HepG2 (cell line): ENCODE measurements at regions not wholly inside any gene's neighbourhood (a gene's known extent, or its start where the extent isn't known, plus 50 kb on each side); places are given as distances from the start of the nearest gene placed in this dataset.

ENCODE experiments used
- ATAC-seq: fragments of 200-7000 bp; cut with Tn5 transposase; 3 replicates; pipeline ENCODE4 v1.9.1; 2020; ENCODE audit warnings: mild to moderate bottlenecking, moderate library complexity
- BruUV-seq: library from RNA; stranded (reverse); fragments of 400-500 nt; replicated peaks from 2 replicates; lab custom pipeline; 2021; lab: Mats Ljungman, UMichigan
- CTCF ChIA-PET: fragments of 300-600 bp; formaldehyde crosslinking; extraction: SDS; loops from one replicate; lab custom pipeline; 2021; ENCODE audit warnings: low total read pairs, inconsistent platforms, low intra/inter-chr PET ratio; lab: Yijun Ruan, JAX
- POLR2A ChIA-PET: fragments of 350-600 bp; sonication (Branson Sonifier 250); formaldehyde crosslinking; loops from one replicate; lab custom pipeline; 2020; ENCODE audit warnings: antibody characterized with exemption, inconsistent platforms; lab: Yijun Ruan, JAX
- DNase-seq: peaks from one replicate; pipeline ENCODE4 v3.0.0-alpha.2; 2015; ENCODE audit warnings: low spot score
- FAIRE-seq: peaks from 3 replicates; lab custom pipeline; 2011; peaks lifted over from hg19 to GRCh38; lab: Jason Lieb, UNC
- H2AFZ ChIP-seq: one replicate; pipeline ENCODE4 v1.6.1; 2011; ENCODE audit warnings: low read length, inconsistent platforms
- H3K27ac ChIP-seq: fragments of 300-600 bp; 3 replicates; pipeline ENCODE4 v1.8.0; 2011; ENCODE audit warnings: mixed run types, mild to moderate bottlenecking, mixed read lengths, low read length, inconsistent platforms; ENCODE audit not compliant: insufficient read depth; ENCODE audit errors: extremely low read length
- H3K27me3 ChIP-seq, 2 experiments: fragments of 200-600 bp in 1 of 2; 2 replicates in 1 of 2; 3 replicates in 1 of 2; pipeline versions ENCODE4 v1.6.0 to v1.8.0; 2011; ENCODE audit warnings: low read length in 2 of 2, mild to moderate bottlenecking in 2 of 2, moderate library complexity in 2 of 2, inconsistent platforms in 1 of 2; ENCODE audit not compliant: insufficient read depth in 2 of 2, control insufficient read depth in 1 of 2
- H3K36me3 ChIP-seq, 2 experiments: fragments of 200-600 bp in 1 of 2; replicated peaks in 1 of 2; 2 replicates in 1 of 2; 3 replicates in 1 of 2; pipeline versions ENCODE4 v1.5.1 to v1.8.0; 2011; ENCODE audit warnings: low read length in 2 of 2, inconsistent platforms in 1 of 2; ENCODE audit not compliant: insufficient read depth in 2 of 2, control insufficient read depth in 1 of 2
- H3K4me1 ChIP-seq: 2 replicates; pipeline ENCODE4 v1.5.1; 2012; ENCODE audit warnings: low read length, inconsistent platforms; ENCODE audit not compliant: insufficient read depth
- H3K4me2 ChIP-seq: 2 replicates; pipeline ENCODE4 v1.6.0; 2011; ENCODE audit warnings: low read depth, low read length, inconsistent platforms
- H3K4me3 ChIP-seq, 3 experiments: fragments of 200-600 bp in 1 of 3; sonication (generic), shearing (Covaris generic) in 1 of 3; replicated peaks in 1 of 3; 2 replicates each; pipeline ENCODE4 v1.5.1; 2011 to 2016; ENCODE audit warnings: low read length in 3 of 3, inconsistent platforms in 2 of 3, low read depth in 2 of 3, mild to moderate bottlenecking in 2 of 3, control low read depth in 1 of 3, mixed read lengths in 1 of 3; ENCODE audit not compliant: insufficient read depth in 1 of 3
- H3K79me2 ChIP-seq: one replicate; pipeline ENCODE4 v1.6.1; 2011; ENCODE audit warnings: low read length, inconsistent platforms; ENCODE audit not compliant: insufficient read depth
- H3K9ac ChIP-seq: 2 replicates; pipeline ENCODE4 v1.6.0; 2011; ENCODE audit warnings: mild to moderate bottlenecking, low read depth, low read length, inconsistent platforms; ENCODE audit not compliant: insufficient read depth
- H3K9me3 ChIP-seq: 2 replicates; pipeline ENCODE4 v1.5.1; 2012; ENCODE audit warnings: mild to moderate bottlenecking, low read length
- H4K20me1 ChIP-seq: 2 replicates; pipeline ENCODE4 v1.6.0; 2011; ENCODE audit warnings: inconsistent platforms, mild to moderate bottlenecking, low read length, moderate library complexity; ENCODE audit not compliant: insufficient read depth
- ATRX ChIP-seq: sonication (generic); formaldehyde crosslinking; IDR thresholded peaks from 2 replicates; pipeline ENCODE4 v1.4.0; 2020; ENCODE audit warnings: missing genetic modification reagents, borderline replicate concordance
- FOXA3 ChIP-seq: IDR thresholded peaks from 2 replicates; pipeline ENCODE4 v1.6.1; 2016; ENCODE audit warnings: missing genetic modification reagents, missing compliant biosample characterization
- GTF2F1 ChIP-seq: fragments of 150-350 bp; IDR thresholded peaks from 2 replicates; pipeline ENCODE4 v1.6.1; 2014; ENCODE audit warnings: low read length
- HNF4A ChIP-seq: sonication (generic); formaldehyde crosslinking; IDR thresholded peaks from 2 replicates; pipeline ENCODE4 v1.4.0; 2020; ENCODE audit warnings: missing genetic modification reagents
- KAT2B ChIP-seq: fragments of 150-350 bp; IDR thresholded peaks from 2 replicates; pipeline ENCODE4 v1.6.1; 2014; ENCODE audit warnings: low read depth, low read length, borderline replicate concordance
- MBNL3 ChIP-seq: fragments of 250-450 bp; sonication (Bioruptor Pico); conservative IDR thresholded peaks from 2 replicates; pipeline ENCODE4 v1.8.0; 2022; ENCODE audit warnings: mild to moderate bottlenecking, inconsistent platforms
- MTA3 ChIP-seq: sonication (generic); formaldehyde crosslinking; IDR thresholded peaks from 2 replicates; pipeline ENCODE4 v1.4.0; 2020; ENCODE audit warnings: missing genetic modification reagents
- PAF1 ChIP-seq: IDR thresholded peaks from 2 replicates; pipeline ENCODE4 v1.6.1; 2016; ENCODE audit warnings: missing genetic modification reagents, missing compliant biosample characterization
- ZNF24 ChIP-seq: fragments of 450-650 bp; IDR thresholded peaks from 2 replicates; pipeline ENCODE4 v1.6.1; 2017; ENCODE audit warnings: antibody characterized with exemption, mild to moderate bottlenecking
- ZNF30 ChIP-seq: sonication (generic); formaldehyde crosslinking; IDR thresholded peaks from 2 replicates; pipeline ENCODE4 v1.5.0; 2020; ENCODE audit warnings: mild to moderate bottlenecking, missing genetic modification reagents
- ZNF557 ChIP-seq: sonication (generic); formaldehyde crosslinking; IDR thresholded peaks from 2 replicates; pipeline ENCODE4 v1.4.0; 2020; ENCODE audit warnings: missing genetic modification reagents
- ZNF577 ChIP-seq: sonication (generic); formaldehyde crosslinking; IDR thresholded peaks from 2 replicates; pipeline ENCODE4 v1.4.0; 2020; ENCODE audit warnings: mild to moderate bottlenecking, low read depth, missing genetic modification reagents, borderline replicate concordance
- WGBS: methylation state at CpG from one replicate; pipeline ENCODE4 v1.1.6; 2017; ENCODE audit warnings: low lambda C conversion rate; 5-methylcytosine and 5-hydroxymethylcytosine counted together
- in situ Hi-C: cut with HindIII; loops from 2 replicates; pipeline ENCODE4 v1.10.0; 2017; ENCODE audit warnings: low pct_unique_long_range_greater_than_20kb; ENCODE audit not compliant: extremely low pct_ligation_motif_present
- intact Hi-C: fragments of 100-400 bp; cut with micrococcal nuclease; formaldehyde crosslinking; loops from one replicate; pipeline ENCODE4 v1.10.0; 2022; ENCODE audit not compliant: unreplicated experiment
- TF ChIP-seq, protein P1 (sequence below): sonication (generic); formaldehyde crosslinking; IDR thresholded peaks from 2 replicates; pipeline ENCODE4 v1.4.0; 2020; ENCODE audit warnings: missing genetic modification reagents
- TF ChIP-seq, protein P2 (sequence below): sonication (generic); formaldehyde crosslinking; IDR thresholded peaks from 2 replicates; pipeline ENCODE4 v1.5.1; 2020; ENCODE audit warnings: mild to moderate bottlenecking, missing genetic modification reagents, moderate library complexity

DNA sequence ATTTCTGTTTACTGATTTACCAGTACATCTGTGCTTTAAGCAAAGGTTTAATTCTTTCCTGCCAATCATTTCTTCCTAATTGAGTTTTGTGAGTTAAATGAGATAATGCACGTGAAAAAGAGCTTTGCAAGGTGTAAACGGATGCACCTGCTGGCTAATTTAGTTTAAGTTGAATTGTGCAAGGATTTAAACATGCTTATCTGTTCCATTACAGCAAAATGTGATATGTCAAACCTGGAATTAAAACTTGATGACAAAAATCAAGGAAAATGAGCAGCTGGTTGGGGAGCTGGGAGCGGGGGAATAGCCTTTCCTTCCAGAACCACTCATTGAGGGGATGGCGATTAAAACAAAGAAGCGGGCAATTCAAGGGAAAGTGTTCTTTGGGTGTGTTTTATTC is 155.0 kb upstream of the CTTNBP2 start:
- ATAC-seq (no peak), FAIRE-seq (no peak), DNase-seq (no peak)
- intact Hi-C loops, result no loop called here
- WGBS, result 16% methylated on average over 5 of the region's 5 CpGs
- TF ChIP-seq, protein P1, sequence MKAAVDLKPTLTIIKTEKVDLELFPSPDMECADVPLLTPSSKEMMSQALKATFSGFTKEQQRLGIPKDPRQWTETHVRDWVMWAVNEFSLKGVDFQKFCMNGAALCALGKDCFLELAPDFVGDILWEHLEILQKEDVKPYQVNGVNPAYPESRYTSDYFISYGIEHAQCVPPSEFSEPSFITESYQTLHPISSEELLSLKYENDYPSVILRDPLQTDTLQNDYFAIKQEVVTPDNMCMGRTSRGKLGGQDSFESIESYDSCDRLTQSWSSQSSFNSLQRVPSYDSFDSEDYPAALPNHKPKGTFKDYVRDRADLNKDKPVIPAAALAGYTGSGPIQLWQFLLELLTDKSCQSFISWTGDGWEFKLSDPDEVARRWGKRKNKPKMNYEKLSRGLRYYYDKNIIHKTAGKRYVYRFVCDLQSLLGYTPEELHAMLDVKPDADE, result no peak
- TF ChIP-seq HNF4A (no peak), KAT2B (no peak), MTA3 (CRISPR knock-in tag) (no peak), MBNL3 (no peak), ZNF24 (no peak), ZNF30 (no peak), FOXA3 (CRISPR knock-in tag) (no peak), GTF2F1 (no peak), PAF1 (no peak), ZNF557 (no peak), ATRX (no peak), ZNF577 (CRISPR knock-in tag) (no peak)
- TF ChIP-seq, protein P2, sequence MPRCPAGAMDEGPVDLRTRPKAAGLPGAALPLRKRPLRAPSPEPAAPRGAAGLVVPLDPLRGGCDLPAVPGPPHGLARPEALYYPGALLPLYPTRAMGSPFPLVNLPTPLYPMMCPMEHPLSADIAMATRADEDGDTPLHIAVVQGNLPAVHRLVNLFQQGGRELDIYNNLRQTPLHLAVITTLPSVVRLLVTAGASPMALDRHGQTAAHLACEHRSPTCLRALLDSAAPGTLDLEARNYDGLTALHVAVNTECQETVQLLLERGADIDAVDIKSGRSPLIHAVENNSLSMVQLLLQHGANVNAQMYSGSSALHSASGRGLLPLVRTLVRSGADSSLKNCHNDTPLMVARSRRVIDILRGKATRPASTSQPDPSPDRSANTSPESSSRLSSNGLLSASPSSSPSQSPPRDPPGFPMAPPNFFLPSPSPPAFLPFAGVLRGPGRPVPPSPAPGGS (CRISPR knock-in tag), result no peak
- Histone ChIP-seq H3K27me3 (no peaks in the 10 kb centered on the region; a peak in 1 of 5 replicates), H3K27ac (no peak overlapping the region), H3K79me2 (no peaks in the 10 kb centered on the region), H3K9me3 (no peaks in the 10 kb centered on the region), H3K4me1 (no peaks in the 10 kb centered on the region), H3K4me2 (no peak overlapping the region), H3K4me3 (no peak overlapping the region), H2AFZ (no peak overlapping the region), H4K20me1 (no peaks in the 10 kb centered on the region), H3K9ac (no peak overlapping the region), H3K36me3 (no peaks in the 10 kb centered on the region)
- ChIA-PET POLR2A (no interaction called here), CTCF (no interaction called here)
- BruUV-seq, result no TSS peak
- in situ Hi-C loops, result no loop called here
